ENCODE measurements at regions not wholly inside any gene's neighbourhood (a gene's known extent, or its start where the extent isn't known, plus 50 kb on each side); places are given as distances from the start of the nearest gene placed in this dataset.

DNA sequence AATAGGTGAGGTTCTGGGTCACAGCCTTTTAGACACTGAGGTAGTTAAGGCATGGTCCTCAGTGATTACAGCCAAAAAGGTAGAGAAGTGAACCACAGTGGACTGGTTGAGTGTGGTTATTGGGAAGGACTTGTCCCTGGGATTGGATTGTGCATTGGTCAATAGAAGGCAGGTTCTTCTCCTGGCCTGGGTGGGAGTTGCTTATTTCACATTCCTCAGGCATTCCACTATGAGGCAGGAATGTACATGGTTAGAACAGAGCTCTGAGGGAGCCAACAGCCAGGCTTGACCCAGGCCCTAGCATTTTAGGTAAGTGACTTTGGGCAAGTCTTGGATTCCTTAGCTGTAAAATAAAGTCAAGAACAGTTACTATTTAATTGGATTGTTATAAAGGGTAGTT, 97.9 kb upstream of the MARK1 start:
- TF ChIP-seq, protein P1, sequence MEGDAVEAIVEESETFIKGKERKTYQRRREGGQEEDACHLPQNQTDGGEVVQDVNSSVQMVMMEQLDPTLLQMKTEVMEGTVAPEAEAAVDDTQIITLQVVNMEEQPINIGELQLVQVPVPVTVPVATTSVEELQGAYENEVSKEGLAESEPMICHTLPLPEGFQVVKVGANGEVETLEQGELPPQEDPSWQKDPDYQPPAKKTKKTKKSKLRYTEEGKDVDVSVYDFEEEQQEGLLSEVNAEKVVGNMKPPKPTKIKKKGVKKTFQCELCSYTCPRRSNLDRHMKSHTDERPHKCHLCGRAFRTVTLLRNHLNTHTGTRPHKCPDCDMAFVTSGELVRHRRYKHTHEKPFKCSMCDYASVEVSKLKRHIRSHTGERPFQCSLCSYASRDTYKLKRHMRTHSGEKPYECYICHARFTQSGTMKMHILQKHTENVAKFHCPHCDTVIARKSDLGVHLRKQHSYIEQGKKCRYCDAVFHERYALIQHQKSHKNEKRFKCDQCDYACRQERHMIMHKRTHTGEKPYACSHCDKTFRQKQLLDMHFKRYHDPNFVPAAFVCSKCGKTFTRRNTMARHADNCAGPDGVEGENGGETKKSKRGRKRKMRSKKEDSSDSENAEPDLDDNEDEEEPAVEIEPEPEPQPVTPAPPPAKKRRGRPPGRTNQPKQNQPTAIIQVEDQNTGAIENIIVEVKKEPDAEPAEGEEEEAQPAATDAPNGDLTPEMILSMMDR (IDR thresholded peaks at IDR 0.05) = no peak
- no peak for TF ChIP-seq POLR2A (IDR thresholded peaks at IDR 0.05)
- no peak for TF ChIP-seq POLR2AphosphoS5 (IDR thresholded peaks at IDR 0.05)
